HG02870 (cell line): ENCODE measurements at regions not wholly inside any gene's neighbourhood (a gene's known extent, or its start where the extent isn't known, plus 50 kb on each side); places are given as distances from the start of the nearest gene placed in this dataset.

Source experiments
- ATAC-seq: cut with Tn5 transposase; IDR thresholded peaks from one replicate; pipeline ENCODE4 v1.9.1; 2021; ENCODE audit warnings: mild to moderate bottlenecking, moderate library complexity; ENCODE audit not compliant: unreplicated experiment

DNA sequence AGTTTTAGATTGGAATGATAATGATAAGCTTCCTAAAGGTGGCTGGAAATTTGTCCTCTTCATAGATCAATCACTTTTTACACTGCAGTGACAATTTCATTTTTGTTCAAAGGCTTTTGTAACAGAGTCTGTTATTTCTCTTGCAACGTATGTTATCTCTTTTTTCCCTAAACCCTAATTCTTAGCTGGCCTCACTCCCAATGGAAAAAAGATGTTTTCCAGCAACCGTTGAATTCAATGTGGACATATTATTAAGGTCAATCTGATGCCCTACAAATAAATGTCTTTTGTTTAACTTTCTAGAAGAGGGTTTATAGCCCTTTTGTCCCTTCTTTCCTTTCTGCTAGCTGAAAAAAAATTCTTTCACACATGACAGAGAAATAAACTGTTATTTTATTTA is 192.7 kb upstream of the NWD2 start:
- no peak for ATAC-seq

DNA sequence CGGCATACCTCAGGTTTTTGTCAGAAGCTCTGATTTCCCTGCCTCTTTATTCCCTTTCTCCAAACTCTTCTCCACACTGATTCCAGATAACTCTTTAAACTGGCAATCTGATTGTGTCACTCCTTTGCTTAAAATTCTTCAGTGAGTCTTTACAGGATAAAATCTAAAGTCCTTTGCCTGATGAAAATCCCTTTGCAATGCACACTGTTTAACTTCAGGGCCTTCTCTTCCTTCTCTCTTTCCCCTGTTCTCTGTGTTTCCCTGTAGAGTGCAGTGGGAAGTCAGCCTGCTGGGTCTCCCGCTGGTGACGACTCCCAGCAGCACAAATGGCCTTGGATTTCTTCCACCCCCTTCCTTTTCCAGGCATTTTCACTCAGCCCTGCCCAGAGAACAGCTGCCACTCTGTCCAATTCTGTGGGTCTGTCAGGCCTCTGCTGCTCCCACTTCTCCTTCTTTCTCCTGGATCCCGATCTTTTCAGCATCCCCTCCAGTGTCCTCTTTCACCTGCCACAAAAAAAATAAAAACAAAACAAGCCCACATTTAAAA is 189.9 kb upstream of the NWD2 start:
- no peak for ATAC-seq

DNA sequence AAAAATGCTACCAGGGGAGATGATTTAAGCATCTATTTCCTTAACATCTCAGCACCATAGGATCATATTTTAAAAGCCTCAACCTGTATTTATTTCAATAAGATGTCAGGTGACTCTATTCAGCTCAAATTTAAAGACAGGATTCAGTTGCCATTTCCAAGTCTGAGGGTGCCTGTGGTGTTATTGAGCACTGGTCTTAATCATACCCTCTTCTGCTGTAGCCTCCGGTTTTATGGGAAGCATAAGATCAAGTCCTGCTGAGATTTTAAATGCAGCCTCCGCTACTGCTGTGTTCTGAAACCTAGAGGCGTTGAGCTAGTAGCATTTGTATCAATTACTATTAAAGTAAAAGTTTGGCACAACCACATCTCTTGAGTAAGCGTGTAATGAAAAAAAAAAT is 185.7 kb upstream of the NWD2 start:
- no peak for ATAC-seq

DNA sequence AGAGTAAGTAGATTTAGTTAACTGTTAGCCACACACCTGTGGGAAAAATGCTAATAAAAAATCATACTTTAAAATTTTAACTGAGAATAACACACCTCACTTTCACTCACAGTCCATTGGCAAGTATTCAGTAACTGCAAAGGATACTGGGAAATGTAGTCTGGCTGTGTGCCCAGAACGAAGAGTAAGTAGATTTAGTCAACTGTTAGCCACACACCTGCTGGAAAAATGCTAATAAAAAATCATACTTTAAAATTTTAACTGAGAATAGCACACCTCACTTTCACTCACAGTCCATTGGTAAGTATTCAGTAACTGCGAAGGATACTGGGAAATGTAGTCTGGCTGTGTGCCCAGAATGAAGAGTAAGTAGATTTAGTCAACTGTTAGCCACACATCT is 178.4 kb upstream of the NWD2 start:
- ATAC-seq, result no peak

DNA sequence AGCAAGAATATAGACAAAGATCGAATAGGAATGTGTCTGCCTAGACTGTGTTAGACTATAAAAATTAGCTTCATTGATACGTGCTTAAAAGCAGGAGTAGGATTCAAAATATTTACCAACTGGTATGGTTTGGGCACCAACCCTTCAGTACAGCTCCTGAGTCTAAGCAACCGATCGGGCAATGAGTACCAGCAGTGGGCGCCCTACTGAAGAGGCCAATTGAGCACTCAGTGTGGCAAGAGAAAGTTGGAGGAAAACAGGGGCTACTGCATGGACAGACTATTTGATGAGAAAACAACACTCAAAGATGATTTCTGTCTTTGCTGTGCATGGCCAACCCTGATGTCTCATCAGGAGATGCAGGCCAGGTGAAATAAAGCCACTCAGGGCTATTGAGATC is 176.0 kb upstream of the NWD2 start:
- ATAC-seq, result no peak

DNA sequence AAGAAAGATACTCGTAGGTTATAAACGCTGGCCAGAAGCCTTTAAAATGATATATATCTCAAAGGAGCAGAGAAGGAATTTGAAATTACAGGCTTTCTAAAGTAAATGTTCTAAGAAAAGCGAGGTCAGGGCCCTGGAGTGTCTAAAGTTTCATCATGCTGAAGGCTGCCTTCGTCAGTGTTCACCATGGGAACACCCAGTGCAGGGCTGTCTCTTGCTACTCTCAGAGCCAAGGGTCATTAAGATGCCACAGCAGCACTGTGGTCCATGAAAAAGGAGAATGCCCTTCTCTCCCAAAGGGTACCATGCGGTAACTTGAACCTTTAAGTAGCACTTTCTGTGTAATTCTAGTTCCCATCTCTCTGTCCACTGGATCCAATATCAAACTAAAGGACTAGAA is 174.5 kb upstream of the NWD2 start:
- no peak for ATAC-seq

DNA sequence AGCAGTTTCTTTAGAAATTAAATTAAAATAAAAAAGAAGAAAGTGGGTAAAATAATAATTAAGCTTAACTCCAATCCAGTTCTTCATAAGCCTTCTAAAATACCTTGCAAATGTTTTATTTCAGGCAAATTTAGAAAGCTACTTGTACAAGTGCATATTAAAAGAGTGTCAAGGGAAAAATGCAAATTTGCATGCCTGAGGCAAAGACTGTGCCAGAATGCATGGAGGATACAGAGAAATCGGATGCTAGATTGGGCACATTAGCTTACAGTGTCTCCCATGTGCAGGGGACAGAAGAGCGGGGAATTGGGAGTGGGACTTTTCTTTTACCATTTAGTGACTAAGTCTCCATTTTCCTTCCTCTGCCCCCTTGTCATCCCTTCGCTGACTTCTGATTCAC is 173.0 kb upstream of the NWD2 start:
- ATAC-seq, result no peak

DNA sequence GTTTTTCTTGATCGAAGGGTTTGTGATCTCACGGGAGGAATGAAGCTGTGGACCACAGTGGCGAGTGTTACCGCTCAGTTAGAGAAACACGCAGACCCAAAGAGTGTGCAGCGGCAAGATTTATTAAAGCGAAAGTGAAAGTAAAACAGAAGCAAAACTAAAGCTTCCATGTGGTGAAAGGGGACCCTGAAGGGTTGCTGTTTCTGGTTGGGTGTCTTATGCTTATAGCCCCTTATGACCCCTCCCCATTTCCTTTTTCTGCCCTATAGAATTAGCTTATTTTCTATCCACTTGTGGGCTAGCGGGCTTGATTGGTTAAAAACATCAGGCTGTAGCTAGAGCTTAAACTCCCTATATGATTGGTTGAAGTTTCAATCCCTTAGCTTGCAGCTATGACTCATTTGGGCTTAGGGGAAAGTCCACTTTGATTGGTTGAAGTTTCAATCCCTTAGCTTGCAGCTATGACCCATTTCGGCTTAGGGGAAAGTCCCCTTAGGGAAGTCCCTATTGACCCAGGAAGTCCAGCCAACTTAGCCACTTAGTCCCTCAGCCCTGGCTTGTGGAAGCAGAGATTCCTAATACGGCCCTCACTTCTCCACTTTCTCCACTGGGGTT is 171.2 kb upstream of the NWD2 start:
- no peak for ATAC-seq

DNA sequence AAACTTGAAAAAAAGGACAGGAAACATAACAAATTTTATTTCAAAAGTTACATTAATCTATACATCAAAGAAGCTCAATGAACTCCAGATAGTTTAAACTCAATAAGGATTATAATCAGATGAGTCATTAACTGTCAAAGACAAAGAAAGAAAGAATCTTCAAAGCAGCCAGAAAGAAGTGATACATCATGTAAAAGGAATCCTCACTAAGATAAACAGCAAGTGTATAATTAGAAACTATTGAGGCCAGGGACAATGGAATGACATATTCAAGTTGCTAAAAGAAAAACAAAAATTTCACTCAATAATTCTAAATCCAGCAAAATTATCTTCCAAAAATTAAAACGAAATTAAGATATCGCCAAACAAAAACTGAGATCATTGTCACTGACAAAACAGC is 161.6 kb upstream of the NWD2 start:
- ATAC-seq, result no peak

DNA sequence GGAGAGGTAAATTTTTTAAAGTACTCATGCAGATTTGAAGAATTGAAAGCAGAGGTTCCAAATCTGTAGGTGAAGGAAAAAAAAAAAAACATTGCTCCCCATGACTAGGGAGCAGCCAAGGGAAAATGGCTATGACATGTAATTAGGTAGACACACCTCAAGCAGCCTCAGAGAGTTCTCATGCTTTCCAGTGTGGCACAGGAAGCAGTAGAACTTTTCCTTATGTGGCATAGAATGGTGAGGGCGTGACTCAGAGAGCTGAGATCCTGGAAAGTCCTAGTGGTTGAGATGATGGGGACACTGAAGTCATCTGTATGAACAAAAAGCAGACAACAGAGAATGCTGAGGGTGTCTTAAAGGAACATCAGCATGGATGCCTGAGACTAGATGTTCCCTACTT is 148.6 kb upstream of the NWD2 start:
- no peak for ATAC-seq

DNA sequence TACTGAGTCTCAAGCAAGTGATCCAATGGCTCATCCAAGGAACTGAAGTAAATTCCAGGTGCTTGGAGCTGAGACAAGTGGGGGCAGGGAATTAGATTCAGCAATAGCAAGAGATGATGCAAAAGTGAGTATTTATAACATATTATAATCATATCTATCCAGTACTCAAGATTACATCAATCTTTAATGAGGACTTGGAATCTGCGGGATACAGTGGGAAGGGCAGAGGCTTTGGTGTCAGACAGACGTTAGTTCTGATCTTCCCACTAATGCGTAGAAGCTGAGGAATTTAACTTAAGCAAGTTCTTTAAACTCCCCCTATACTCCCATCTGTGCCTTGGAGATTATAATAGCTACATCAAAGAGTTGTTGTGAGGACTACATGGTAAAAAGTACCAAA is 143.4 kb upstream of the NWD2 start:
- no peak for ATAC-seq

DNA sequence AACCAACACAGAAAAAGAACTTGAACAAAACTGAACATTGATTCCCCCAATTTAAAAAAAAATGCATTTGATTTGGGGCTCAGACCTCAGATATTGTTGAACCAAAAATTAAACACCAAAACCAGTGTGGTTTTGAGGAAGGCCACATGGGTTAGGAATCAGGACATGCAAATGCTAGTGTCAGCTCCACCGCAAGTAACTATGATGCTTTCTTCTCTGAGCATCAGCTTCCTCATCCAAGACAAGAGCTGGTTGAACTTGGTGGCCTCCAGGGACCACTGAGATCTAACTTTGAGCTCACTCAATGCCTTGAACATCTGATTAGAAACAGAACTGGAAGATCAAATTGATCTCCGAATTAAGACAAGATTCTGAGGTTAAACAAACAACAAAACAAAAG is 142.9 kb upstream of the NWD2 start:
- no peak for ATAC-seq

DNA sequence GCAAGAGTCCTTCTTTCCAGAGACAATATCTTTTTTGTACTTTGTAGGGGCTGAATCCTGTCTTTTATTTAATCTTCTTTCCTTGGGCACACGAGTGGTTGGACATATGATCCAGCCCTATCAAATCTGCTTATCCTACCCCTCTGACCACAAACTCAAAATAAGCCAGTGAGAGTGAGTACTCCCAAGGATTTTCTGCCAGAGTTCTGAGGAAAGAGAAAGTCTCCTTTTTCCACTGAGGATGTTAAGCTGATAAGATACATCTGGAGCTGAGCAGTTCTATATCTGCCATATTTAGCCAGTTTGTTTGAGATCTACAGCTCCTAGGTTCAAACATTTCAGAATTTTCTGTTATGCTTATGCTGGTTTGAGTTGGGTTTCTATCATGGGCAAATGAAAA is 134.8 kb upstream of the NWD2 start:
- no peak for ATAC-seq

DNA sequence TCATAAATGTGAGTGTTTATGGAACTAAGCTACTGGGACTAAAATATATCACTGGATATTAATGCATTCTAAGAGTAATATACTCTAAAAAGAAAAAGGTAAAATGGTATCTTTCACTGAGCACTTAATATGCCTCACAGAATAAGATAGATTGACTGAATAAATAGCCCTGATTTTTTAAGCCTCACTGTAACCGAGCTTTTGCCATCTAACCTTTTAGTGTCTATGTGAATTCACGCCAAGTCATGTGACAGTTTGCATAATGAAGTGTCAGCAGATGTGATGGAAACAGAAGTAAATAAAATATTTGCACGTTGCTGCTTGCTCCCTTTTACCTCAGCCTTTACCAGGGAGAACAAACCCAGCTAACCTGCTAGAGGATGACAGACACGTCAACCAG is 119.7 kb upstream of the NWD2 start:
- ATAC-seq, result no peak

DNA sequence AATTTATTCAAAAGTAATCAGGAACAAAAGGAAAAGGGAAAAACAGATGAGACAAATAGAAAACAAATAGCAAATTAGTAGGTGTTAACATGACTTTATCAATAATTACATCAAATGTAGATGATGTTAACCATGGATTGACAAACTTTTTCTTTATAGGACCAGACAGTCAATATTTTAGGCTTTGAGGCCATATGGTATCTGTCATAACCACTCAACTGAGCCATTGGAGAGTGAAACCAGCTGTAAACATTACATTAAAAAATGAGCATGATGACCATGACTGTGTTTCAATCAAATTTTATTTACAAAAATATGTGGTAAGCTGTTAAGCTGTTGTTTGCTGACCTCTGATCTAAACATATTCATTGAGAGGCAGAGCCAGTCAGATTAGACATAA is 118.5 kb upstream of the NWD2 start:
- ATAC-seq, result no peak

DNA sequence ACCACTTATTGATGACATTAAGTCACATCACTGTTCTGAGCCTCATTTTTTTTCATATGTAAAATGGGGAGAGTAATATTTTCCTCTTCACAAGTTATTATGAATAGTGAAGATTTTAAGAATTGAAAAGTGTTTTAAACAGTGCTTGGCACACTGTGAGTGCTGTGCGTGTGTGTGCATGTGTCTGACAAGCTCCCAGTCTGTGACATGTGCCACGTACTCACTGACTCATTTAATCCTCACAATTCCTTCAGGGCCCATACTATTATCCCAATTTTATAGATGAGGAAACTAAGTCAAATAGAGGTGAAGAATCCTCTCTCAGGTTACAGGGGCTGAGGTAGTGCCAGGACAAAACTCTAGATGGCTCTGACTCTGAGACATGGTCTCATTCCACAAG is 114.1 kb upstream of the NWD2 start:
- no peak for ATAC-seq

DNA sequence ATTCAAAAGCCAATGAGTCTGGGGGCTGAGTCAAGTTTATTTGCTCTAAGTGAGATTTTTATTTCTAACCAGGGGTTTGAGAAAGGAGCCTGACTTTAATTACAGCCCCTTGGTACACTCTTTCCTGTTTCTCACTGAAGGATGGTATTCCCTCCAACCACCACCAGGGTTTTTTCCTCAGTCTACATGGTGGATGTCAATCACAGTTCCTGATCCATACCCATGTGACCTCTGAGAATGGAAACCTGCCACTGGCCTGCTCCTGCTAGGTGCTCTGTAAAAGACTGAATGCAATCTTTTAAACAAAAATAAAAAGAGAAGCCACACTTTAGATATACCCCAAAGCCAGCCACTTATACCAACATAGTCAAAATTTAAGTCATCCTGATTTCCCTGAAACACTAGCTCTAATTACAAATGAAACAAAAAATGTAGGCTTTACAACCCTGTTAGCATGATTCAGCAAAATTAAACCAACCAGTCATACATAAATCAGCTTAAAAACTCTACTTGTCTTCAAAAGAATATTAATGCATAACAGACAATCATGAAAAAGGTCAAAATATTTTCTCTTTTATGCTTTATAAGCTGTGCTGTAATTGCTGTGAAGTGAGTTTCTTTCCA is 112.1 kb upstream of the NWD2 start:
- no peak for ATAC-seq

DNA sequence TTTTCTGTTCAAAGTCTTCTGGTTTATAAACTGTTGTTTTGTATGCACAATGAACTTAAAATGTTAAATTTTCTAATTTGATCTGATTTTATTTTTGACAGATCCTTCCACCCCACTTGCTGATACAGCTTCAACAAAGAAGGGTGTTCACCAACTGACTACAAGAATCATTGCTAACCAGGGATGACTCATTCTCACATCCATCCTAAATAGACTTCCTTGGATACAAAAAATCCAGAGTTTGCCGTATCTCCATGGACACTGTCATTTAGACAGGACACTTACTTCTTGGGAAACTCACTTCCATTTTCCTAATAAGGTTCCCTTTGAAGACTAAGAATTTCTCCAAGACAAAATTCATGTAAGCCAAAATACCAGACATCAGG is 111.6 kb upstream of the NWD2 start:
- no peak for ATAC-seq

DNA sequence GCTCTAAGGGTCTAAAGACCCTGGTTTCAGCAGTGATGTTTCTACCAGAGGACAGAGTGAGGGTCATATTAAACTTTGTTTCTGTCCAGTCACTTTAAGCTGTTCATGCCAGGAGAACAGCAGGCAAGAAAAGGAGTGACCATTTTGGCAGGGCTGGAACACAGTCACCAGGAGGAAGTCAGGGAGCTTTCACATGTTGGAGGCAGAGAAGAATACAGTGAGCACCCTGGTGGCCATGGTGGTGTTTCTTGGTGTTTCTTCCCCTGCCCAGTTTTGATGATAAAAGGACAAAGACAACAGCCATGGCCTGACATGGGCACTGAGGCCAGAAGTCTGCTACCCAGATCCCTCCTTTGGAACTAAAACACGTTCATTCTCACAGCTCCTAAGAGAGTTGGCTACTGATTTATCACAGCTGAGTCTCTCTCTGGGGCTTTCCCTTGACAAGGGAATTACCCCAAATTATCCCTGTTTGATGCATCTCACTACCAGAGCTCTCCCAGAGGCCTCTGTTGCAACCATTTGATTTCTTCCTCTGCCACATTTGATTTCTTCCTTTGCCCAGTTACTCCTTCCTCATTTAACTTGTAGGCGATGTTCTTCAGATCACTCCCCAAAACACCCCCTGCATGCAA is 106.4 kb upstream of the NWD2 start:
- ATAC-seq, result peak; percentile 88

DNA sequence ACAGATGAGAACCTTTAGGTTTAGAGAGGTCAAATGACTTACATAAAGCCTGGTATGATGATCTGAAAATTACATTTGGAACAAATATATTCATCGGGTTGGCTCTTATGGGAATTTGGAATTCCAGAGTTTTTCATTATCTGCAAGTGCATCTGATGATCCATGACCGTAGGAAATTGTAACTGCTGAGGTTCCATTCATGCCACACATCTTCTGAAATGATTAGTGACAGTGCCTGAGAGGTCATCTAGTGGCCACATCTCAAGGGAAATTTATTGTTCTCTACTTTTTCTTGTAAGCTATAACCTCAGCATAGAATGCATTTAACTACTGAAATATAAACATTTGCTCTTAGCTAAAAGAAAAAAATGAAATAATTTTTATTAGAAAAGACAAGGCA is 105.8 kb upstream of the NWD2 start:
- no peak for ATAC-seq

DNA sequence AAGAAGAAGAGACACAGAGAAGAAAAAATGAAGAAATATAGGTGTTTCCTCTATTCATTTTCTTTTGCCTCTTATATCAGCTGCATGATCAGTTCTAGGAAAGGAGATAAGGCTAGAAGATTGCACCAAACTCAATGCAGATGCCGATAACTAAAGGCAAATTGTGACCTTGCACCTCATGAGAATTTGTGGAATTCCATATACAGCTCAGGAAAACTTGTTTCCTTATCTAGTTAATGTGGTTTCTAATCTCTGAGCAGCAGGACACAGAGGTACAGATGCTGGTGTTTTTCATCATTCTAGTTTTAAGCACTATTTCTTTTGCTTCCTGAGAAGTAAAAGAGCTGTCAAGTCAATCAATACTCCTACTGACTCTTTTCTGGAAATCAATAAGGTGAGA is 104.6 kb upstream of the NWD2 start:
- no peak for ATAC-seq

DNA sequence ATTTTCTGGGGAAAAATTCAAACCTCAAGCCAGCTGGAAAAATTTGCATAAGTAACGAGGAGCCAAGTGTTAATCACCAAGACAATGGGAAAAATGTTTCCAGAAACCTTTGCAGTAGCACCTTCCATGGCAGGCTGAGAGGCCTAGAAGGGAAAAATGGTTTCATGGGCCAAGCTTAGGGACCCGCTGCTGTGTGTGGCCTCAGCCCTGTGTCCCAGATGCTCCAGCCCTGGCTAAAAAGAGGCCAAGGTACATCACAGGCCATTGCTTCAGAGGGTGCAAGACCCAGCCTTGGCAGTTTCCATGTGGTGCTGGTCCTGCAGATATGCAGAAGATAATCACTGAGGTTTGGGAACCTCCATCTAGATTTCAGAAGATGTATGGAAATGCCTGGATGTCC is 98.3 kb upstream of the NWD2 start:
- no peak for ATAC-seq
